Right cardiac atrium (tissue), 5 donors: ENCODE measurements at regions not wholly inside any gene's neighbourhood (a gene's known extent, or its start where the extent isn't known, plus 50 kb on each side); places are given as distances from the start of the nearest gene placed in this dataset.

Experiments
- ATAC-seq, 2 donors: fragments of 200-7000 bp; cut with Tn5 transposase; one replicate each; pipeline versions ENCODE4 v1.8.0 to v1.9.1; 2020; ENCODE audit warnings: moderate library complexity in 2 of 2, mild to moderate bottlenecking in 1 of 2
- DNase-seq, 3 donors: peaks; one replicate each; pipeline ENCODE4 v3.0.0-alpha.2; 2020
- H3K27ac ChIP-seq: one replicate; pipeline ENCODE4 v1.5.1; 2013; ENCODE audit warnings: mild to moderate bottlenecking, low read length, control low read depth, moderate library complexity
- H3K27me3 ChIP-seq: one replicate; pipeline ENCODE4 v1.6.1; 2013; ENCODE audit not compliant: control insufficient read depth, insufficient read depth
- H3K4me1 ChIP-seq: one replicate; pipeline ENCODE4 v1.6.1; 2013; ENCODE audit warnings: low read length; ENCODE audit not compliant: control insufficient read depth, insufficient read depth
- H3K4me3 ChIP-seq: one replicate; pipeline ENCODE4 v1.5.1; 2013; ENCODE audit warnings: low read length, control low read depth
- H3K9me3 ChIP-seq: one replicate; pipeline ENCODE4 v1.6.1; 2013; ENCODE audit warnings: low read length; ENCODE audit not compliant: control insufficient read depth
- WGBS: extraction: QIAGEN DNeasy Blood & Tissue Kit; methylation state at CpG from one replicate; pipeline ENCODE4 v1.1.7; 2013; 5-methylcytosine and 5-hydroxymethylcytosine counted together
- intact Hi-C, 4 donors: fragments of 100-400 bp; cut with DNase I; formaldehyde crosslinking; loops; one replicate each; pipeline versions ENCODE4 v1.11.0 to v1.14.0; 2022 to 2023
- donor health status: healthy with polysubstance abuse.
- donor health status: DM: no; HTN: yes; CAD: no.
- donor health status: DM: no; HTN: no; CAD: no.
- donor health status: DM: no; HTN: yes; CAD: no; lungs with severe emphysema.
- donor health status: DM: yes; HTN: yes; CAD: no.

DNA sequence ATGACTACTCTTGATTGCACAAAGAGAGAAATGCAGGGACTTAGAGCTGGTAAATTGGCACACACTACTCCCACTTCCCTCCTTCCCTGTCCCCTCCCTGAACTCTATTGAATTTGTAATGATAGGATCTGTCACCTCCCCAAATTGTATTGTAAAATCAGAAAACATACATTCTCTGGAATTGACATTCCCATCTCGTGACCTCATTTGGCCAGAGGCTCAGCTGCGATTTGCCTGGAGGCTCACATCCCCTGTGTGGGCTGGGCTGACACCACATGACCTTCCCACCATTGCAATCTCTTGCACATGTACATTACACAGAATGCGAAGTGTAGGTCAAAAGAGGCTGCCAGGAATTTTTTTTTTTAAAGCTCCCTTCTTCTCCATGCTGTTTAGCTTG lies 172.1 kb downstream of the MID1IP1 start:
- WGBS = 30% methylated on average over 3 of the region's 3 CpGs
- peak in 1 of 2 donors; percentile 26 for ATAC-seq
- intact Hi-C loops = no loop called here

DNA sequence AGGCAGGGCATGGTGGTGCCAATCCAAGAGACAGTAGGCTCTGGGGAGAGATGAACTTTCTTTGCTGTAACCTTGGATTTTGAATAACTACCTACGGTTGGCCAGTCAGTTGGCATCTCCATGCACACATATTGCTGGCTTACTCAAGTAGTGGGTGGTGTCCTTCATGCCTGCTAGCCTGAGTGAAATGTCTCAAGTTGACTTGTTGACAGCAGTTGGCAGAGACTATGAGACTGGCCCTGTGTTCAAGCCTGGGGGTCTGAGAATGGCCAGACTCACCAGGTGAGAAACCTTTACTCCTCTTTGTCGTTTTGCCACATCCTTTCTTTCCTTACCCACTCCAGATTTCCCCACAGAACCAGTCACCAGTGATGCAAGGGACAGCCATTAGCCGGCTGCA lies 173.3 kb downstream of the MID1IP1 start:
- ATAC-seq = peak in 1 of 2 donors; percentile 41
- no peak overlapping the region for H3K4me3 ChIP-seq
- 69% methylated on average over 3 of the region's 3 CpGs for WGBS
- intact Hi-C loops = no loop called here
- no peaks in the 10 kb centered on the region for H3K9me3 ChIP-seq
- DNase-seq = no peak
- H3K4me1 ChIP-seq = peaks cover 3% of the 10 kb centered on the region
- H3K27ac ChIP-seq = no peak overlapping the region
- no peaks in the 10 kb centered on the region for H3K27me3 ChIP-seq

More for the DNA sequence above, 172.1 kb downstream of the MID1IP1 start:
- no peak for DNase-seq
- no peak overlapping the region for H3K4me3 ChIP-seq
- H3K27me3 ChIP-seq = no peaks in the 10 kb centered on the region
- no peak overlapping the region for H3K27ac ChIP-seq
- no peaks in the 10 kb centered on the region for H3K9me3 ChIP-seq
- H3K4me1 ChIP-seq = peaks cover 3% of the 10 kb centered on the region

DNA sequence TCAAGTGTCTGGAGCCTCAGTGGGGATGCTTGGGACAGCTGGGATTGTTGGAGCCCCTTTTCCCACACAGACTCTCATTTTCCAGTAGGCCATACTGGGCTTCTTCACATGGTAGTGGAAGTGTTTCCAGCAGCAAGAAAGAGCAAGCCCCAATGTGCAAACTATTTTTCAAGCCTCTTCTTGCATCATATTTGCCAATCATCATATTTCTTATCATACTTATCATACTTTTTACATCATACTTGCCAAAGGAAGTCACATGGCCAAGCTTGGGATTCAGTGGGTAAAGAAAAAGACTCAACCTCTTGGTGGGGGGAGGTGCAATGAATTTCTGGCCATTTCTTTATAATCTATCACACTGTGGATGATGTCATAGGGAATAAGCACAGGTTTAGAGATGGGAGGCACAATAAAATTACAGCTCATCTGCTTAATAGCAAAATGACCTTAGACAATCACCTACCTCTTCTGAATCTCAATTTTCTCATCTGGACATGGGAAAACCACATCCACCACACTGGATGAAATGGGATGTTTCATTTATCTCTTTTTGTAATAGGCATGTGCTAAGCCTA lies 174.2 kb downstream of the MID1IP1 start:
- Histone ChIP-seq H3K4me1 (peaks cover 3% of the 10 kb centered on the region), H3K4me3 (no peak overlapping the region), H3K9me3 (no peaks in the 10 kb centered on the region), H3K27ac (no peak overlapping the region), H3K27me3 (no peaks in the 10 kb centered on the region)
- DNase-seq = no peak
- no peak for ATAC-seq
- intact Hi-C loops = no loop called here

DNA sequence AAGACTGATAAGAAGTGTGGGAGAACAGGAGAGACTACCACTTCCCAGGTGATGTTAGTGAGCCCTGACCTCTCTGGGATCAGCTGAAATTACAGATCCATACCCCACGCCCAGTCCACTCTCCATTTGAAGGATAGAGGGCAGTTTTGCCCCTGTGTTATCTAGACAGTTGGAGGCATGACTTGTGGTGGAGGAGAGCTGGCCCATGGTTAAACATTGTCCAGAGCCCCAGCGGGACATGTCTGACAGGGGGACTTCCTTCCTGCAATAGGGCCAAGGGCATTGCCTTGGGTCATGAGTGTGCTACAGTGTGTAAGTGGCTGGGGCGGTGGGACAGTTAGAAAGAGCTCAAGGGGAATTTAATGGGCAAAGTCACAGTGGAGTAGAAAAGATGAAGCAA lies 181.1 kb downstream of the MID1IP1 start:
- no peak overlapping the region for H3K4me3 ChIP-seq
- intact Hi-C loops = loop anchor here in 2 of 4 donors (5.0 to 10.0 kb wide), 3 partner anchors 178 to 218 kb away; partner anchors contain the start of gene MID1IP1 (in 2 of the 2)
- H3K9me3 ChIP-seq = no peaks in the 10 kb centered on the region
- no peaks in the 10 kb centered on the region for H3K27me3 ChIP-seq
- no peak for ATAC-seq
- DNase-seq = no peak
- 84% methylated on average over 3 of the region's 3 CpGs for WGBS
- peaks cover 3% of the 10 kb centered on the region for H3K4me1 ChIP-seq
- no peak overlapping the region for H3K27ac ChIP-seq

DNA sequence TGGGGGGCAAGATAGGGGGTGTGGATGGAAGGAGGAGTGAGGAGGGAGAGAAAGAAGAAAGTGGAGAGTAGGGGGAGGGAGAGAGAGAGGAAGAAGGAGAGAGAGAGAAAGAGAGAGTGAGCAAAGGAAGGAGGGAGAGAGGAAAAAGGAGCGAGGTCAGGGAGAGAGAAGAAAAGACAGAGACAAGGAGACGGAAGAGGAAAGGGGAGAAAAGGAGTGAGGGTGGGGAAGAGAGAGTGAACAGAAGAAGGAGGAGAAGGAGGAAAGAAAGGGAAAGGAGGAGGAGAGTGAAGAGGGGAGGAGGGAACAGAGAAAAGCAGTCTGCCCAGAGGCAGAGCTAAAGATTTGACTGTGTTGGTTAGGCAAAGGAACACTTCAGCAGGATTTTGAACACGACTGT lies 181.6 kb downstream of the MID1IP1 start:
- Histone ChIP-seq H3K9me3 (no peaks in the 10 kb centered on the region), H3K4me3 (no peak overlapping the region), H3K4me1 (peaks cover 3% of the 10 kb centered on the region), H3K27me3 (no peaks in the 10 kb centered on the region), H3K27ac (no peak overlapping the region)
- DNase-seq (no peak), ATAC-seq (no peak)
- WGBS = 35% methylated on average over 3 of the region's 3 CpGs
- intact Hi-C loops = loop anchor here in 2 of 4 donors (5.0 to 10.0 kb wide), 3 partner anchors 178 to 218 kb away; partner anchors contain the start of gene MID1IP1 (in 2 of the 2)

DNA sequence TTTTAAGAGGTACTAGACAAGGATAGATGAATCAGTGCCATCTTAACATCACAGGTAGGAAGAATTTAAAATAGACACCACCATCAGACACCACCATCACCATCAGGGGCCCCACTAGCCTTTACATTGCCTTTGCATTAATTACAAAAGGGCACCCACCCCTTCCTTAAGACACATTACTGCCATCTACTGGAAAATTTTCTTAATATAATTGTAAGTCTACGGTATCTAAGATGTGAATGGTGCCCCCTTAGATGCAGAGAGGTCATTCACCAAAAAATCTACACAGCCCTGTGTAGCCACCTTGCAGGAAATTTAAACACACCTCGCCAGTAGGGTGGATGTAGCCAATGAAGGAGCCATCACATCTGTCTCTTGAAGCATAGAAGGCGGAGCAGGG lies 184.1 kb downstream of the MID1IP1 start:
- Histone ChIP-seq H3K27ac (no peak overlapping the region), H3K4me1 (peaks cover 3% of the 10 kb centered on the region), H3K4me3 (no peak overlapping the region), H3K27me3 (no peaks in the 10 kb centered on the region), H3K9me3 (no peaks in the 10 kb centered on the region)
- 67% methylated on average over 3 of the region's 3 CpGs for WGBS
- no peak for ATAC-seq
- intact Hi-C loops = loop anchor here in 2 of 4 donors (10.0 kb wide), 2 partner anchors 181 to 221 kb away; partner anchors contain the start of gene MID1IP1 (in 1 of the 2)
- no peak for DNase-seq

DNA sequence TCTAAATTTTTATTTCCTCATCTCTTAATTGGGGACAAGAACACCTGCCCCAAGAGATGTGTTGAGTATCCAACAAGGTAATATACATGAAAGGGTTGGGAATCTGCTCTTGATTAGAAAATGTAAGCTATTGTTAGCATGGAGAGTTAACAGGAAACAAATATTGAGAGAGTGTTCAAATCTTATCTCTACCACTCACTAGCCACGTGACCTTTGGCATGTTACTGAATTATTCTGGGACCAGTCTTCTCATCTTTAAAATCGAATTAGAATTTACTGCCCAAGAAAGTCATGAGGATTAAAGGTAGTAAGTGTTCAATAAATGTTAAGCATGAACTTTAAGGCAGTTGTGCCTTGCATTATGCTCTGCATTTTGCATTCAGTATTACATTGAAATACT lies 184.7 kb downstream of the MID1IP1 start:
- Histone ChIP-seq H3K9me3 (no peaks in the 10 kb centered on the region), H3K27me3 (no peaks in the 10 kb centered on the region), H3K27ac (no peak overlapping the region), H3K4me1 (peaks cover 3% of the 10 kb centered on the region), H3K4me3 (no peak overlapping the region)
- DNase-seq (no peak), ATAC-seq (no peak)
- intact Hi-C loops = loop anchor here in 2 of 4 donors (10.0 kb wide), 2 partner anchors 181 to 221 kb away; partner anchors contain the start of gene MID1IP1 (in 1 of the 2)
- WGBS = 9% methylated on average over 2 of the region's 2 CpGs

DNA sequence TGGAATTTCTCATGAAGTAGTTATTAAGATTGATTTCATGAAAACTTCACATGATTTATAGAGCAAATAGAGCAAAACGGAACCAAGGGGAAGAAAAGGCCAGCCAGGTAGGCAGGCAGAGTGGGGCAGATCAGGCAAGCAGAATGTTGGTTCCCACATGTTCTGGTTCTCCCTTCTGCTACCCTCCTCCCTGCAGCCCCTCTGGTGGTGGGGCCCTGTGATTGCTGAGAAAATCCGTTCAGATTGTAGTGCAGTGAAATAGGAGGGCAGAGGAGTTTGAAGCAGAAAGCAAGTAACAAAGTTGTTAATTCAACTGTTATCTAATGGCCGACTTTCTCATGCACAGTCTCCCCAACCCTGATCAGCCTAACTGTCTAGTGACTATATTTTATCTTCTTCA lies 185.3 kb downstream of the MID1IP1 start:
- no peaks in the 10 kb centered on the region for H3K9me3 ChIP-seq
- H3K4me1 ChIP-seq = peaks cover 3% of the 10 kb centered on the region
- WGBS = 80% methylated on average over 3 of the region's 3 CpGs
- DNase-seq (no peak), ATAC-seq (no peak)
- no peak overlapping the region for H3K4me3 ChIP-seq
- no peak overlapping the region for H3K27ac ChIP-seq
- intact Hi-C loops = loop anchor here in 2 of 4 donors (10.0 kb wide), 2 partner anchors 182 to 222 kb away; partner anchors contain the start of gene MID1IP1 (in 1 of the 2)
- H3K27me3 ChIP-seq = no peaks in the 10 kb centered on the region

DNA sequence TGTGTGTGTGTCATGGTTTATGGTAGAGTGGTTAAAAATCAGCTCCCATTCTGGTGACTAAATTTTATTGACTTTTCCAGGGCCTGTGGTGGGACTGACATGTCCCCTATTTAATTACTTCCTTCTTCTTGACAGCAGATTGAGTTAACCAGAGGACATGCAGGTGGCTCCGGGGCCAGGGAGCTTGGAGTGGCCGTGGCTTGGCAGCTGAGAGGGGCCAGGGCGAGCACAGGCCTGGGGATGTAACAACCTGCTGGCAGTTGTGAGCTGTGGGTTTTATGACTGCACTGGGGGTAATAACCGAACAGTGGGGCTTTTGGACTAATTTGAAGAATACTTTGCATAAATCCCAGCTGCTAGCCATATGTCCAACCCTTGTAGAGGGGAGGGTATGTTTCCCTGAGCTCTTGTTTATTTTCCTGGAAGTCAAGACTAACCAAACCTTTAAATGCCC lies 186.0 kb downstream of the MID1IP1 start:
- DNase-seq (no peak), ATAC-seq (no peak)
- Histone ChIP-seq H3K4me3 (no peak overlapping the region), H3K27me3 (no peaks in the 10 kb centered on the region), H3K9me3 (no peaks in the 10 kb centered on the region), H3K4me1 (peaks cover 3% of the 10 kb centered on the region), H3K27ac (no peak overlapping the region)
- WGBS = 83% methylated on average over 4 of the region's 4 CpGs
- intact Hi-C loops = loop anchor here in 2 of 4 donors (10.0 kb wide), 2 partner anchors 182 to 222 kb away; partner anchors contain the start of gene MID1IP1 (in 1 of the 2)

DNA sequence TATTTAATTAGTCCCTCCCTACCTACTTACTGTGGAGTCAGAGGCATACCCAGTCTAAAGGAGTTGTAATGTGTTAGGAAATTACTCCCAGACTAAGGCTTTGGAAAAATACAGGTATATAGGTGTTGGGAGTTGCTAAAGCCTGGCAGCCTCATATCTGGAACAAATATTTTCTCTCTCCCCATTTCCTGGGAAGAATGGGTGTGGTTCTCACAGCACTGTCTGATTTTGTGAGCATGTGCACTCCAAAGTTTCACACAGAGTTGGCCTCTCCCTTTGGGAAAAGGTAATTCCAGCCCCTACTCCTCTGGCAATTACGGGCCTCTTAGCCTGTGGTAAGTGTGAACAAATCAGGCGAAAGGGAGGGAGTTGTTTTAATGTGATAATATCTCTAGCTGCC lies 187.0 kb downstream of the MID1IP1 start:
- 70% methylated on average over 2 of the region's 2 CpGs for WGBS
- DNase-seq (no peak), ATAC-seq (no peak)
- intact Hi-C loops = loop anchor here in 2 of 4 donors (10.0 kb wide), 2 partner anchors 184 to 224 kb away; partner anchors contain the start of gene MID1IP1 (in 1 of the 2)
- Histone ChIP-seq H3K9me3 (no peaks in the 10 kb centered on the region), H3K27me3 (no peaks in the 10 kb centered on the region), H3K4me3 (no peak overlapping the region), H3K4me1 (peaks cover 2% of the 10 kb centered on the region), H3K27ac (no peak overlapping the region)

DNA sequence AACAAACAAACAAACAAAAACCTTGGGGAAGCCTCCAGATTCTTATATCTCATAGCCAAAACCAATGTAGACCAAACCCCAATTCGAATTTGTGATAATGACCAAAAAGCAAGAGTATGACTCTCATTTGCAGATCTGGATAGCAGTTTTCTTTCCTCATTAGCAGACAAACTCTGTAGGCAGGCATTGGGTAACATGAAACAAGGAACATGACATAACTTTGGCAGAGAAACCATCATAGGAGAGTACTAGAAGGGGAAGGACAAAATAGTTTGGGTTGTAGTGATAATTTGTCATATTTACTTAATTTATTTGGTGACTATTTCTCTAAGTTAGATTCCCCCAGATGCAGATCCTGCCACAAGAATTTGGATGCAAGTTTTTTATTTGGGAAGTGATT lies 187.8 kb downstream of the MID1IP1 start:
- intact Hi-C loops = loop anchor here in 2 of 4 donors (10.0 kb wide), 2 partner anchors 184 to 224 kb away; partner anchors contain the start of gene MID1IP1 (in 1 of the 2)
- no peak for ATAC-seq
- H3K27me3 ChIP-seq = no peaks in the 10 kb centered on the region
- no peaks in the 10 kb centered on the region for H3K9me3 ChIP-seq
- H3K4me1 ChIP-seq = no peaks in the 10 kb centered on the region
- 50% methylated on average over 1 of the region's 1 CpG for WGBS
- no peak overlapping the region for H3K27ac ChIP-seq
- H3K4me3 ChIP-seq = no peak overlapping the region
- no peak for DNase-seq
